ENCODE measurements at regions not wholly inside any gene's neighbourhood (a gene's known extent, or its start where the extent isn't known, plus 50 kb on each side); places are given as distances from the start of the nearest gene placed in this dataset.

- Histone ChIP-seq H3K36me3 (ENCODE audit: control insufficient read depth in 2 of 3, insufficient read depth in 3 of 3, low read length in 3 of 3) (no peaks in the 10 kb centered on the region), H3K4me1 (ENCODE audit: control insufficient read depth in 2 of 3, insufficient read depth in 2 of 3, low read depth in 1 of 3, low read length in 3 of 3) (no peaks in the 10 kb centered on the region), H3K9ac (ENCODE audit: low read length in 3 of 3) (no peak overlapping the region), H3K27me3 (ENCODE audit: control insufficient read depth, insufficient read depth, low read length) (no peaks in the 10 kb centered on the region), H3K9me3 (ENCODE audit: control insufficient read depth in 2 of 3, insufficient read depth in 1 of 3, low read length in 3 of 3) (no peaks in the 10 kb centered on the region), H3K27ac (ENCODE audit: low read depth in 2 of 2, low read length in 2 of 2) (no peak overlapping the region), H3K4me3 (ENCODE audit: low read length in 3 of 3) (no peak overlapping the region)
- intact Hi-C loops (cut with DNase I) = no loop called here
- DNase-seq (no peak), FAIRE-seq (no peak)
- TF ChIP-seq CTCF (IDR thresholded peaks at IDR 0.05; ENCODE audit: borderline replicate concordance, extremely low read depth, insufficient read depth) = no peak
Observed at GRCh38 chr5:104955479-104955878, 1392.9 kb upstream of the NUDT12 start.

GRCh38 chr5:104952876-104953275 is 1390.3 kb upstream of the NUDT12 start:
- Histone ChIP-seq H3K36me3 (ENCODE audit: control insufficient read depth in 2 of 3, insufficient read depth in 3 of 3, low read length in 3 of 3) (no peaks in the 10 kb centered on the region), H3K9me3 (ENCODE audit: control insufficient read depth in 2 of 3, insufficient read depth in 1 of 3, low read length in 3 of 3) (no peaks in the 10 kb centered on the region), H3K27ac (ENCODE audit: low read depth in 2 of 2, low read length in 2 of 2) (no peak overlapping the region), H3K4me3 (ENCODE audit: low read length in 3 of 3) (no peak overlapping the region), H3K9ac (ENCODE audit: low read length in 3 of 3) (no peak overlapping the region), H3K4me1 (ENCODE audit: control insufficient read depth in 2 of 3, insufficient read depth in 2 of 3, low read depth in 1 of 3, low read length in 3 of 3) (no peaks in the 10 kb centered on the region), H3K27me3 (ENCODE audit: control insufficient read depth, insufficient read depth, low read length) (no peaks in the 10 kb centered on the region)
- intact Hi-C loops (cut with DNase I) = no loop called here
- FAIRE-seq = no peak
- DNase-seq = no peak
- no peak for TF ChIP-seq CTCF (IDR thresholded peaks at IDR 0.05; ENCODE audit: borderline replicate concordance, extremely low read depth, insufficient read depth)

- H3K9me3 ChIP-seq (ENCODE audit: control insufficient read depth in 2 of 3, insufficient read depth in 1 of 3, low read length in 3 of 3) = no peaks in the 10 kb centered on the region
- H3K36me3 ChIP-seq (ENCODE audit: control insufficient read depth in 2 of 3, insufficient read depth in 3 of 3, low read length in 3 of 3) = no peaks in the 10 kb centered on the region
- no peaks in the 10 kb centered on the region for H3K4me1 ChIP-seq (ENCODE audit: control insufficient read depth in 2 of 3, insufficient read depth in 2 of 3, low read depth in 1 of 3, low read length in 3 of 3)
- H3K9ac ChIP-seq (ENCODE audit: low read length in 3 of 3) = no peak overlapping the region
- no peak overlapping the region for H3K4me3 ChIP-seq (ENCODE audit: low read length in 3 of 3)
- no peak for FAIRE-seq
- TF ChIP-seq CTCF (IDR thresholded peaks at IDR 0.05; ENCODE audit: borderline replicate concordance, extremely low read depth, insufficient read depth) = no peak
- H3K27ac ChIP-seq (ENCODE audit: low read depth in 2 of 2, low read length in 2 of 2) = no peak overlapping the region
- no peaks in the 10 kb centered on the region for H3K27me3 ChIP-seq (ENCODE audit: control insufficient read depth, insufficient read depth, low read length)
- intact Hi-C loops (cut with DNase I) = no loop called here
- no peak for DNase-seq
Observed at GRCh38 chr5:104951829-104952228, 1389.2 kb upstream of the NUDT12 start.

- FAIRE-seq (no peak), DNase-seq (no peak)
- H3K4me3 ChIP-seq (ENCODE audit: low read length in 3 of 3) = no peak overlapping the region
- no peaks in the 10 kb centered on the region for H3K9me3 ChIP-seq (ENCODE audit: control insufficient read depth in 2 of 3, insufficient read depth in 1 of 3, low read length in 3 of 3)
- H3K9ac ChIP-seq (ENCODE audit: low read length in 3 of 3) = no peak overlapping the region
- no peaks in the 10 kb centered on the region for H3K36me3 ChIP-seq (ENCODE audit: control insufficient read depth in 2 of 3, insufficient read depth in 3 of 3, low read length in 3 of 3)
- H3K27me3 ChIP-seq (ENCODE audit: control insufficient read depth, insufficient read depth, low read length) = no peaks in the 10 kb centered on the region
- no peak for TF ChIP-seq CTCF (IDR thresholded peaks at IDR 0.05; ENCODE audit: borderline replicate concordance, extremely low read depth, insufficient read depth)
- intact Hi-C loops (cut with DNase I) = no loop called here
- no peak overlapping the region for H3K27ac ChIP-seq (ENCODE audit: low read depth in 2 of 2, low read length in 2 of 2)
- H3K4me1 ChIP-seq (ENCODE audit: control insufficient read depth in 2 of 3, insufficient read depth in 2 of 3, low read depth in 1 of 3, low read length in 3 of 3) = no peaks in the 10 kb centered on the region
Observed at GRCh38 chr5:104947076-104947475, 1384.5 kb upstream of the NUDT12 start.
